AML-193 (cell line): ENCODE measurements at regions not wholly inside any gene's neighbourhood (a gene's known extent, or its start where the extent isn't known, plus 50 kb on each side); places are given as distances from the start of the nearest gene placed in this dataset.
A peak's percentile ranks its signal among the peaks of the same experiment; 100 is the strongest.

ENCODE experiments used
- DNase-seq, 2 experiments: peaks; one replicate each; lab custom pipeline; 2025; lab: John Stamatoyannopoulos, UW

- no peak for DNase-seq
These were observed 250.6 kb downstream of the DAD1 start for GRCh38 chr14:22338381-22338780.

- no peak for DNase-seq
These were observed 251.1 kb downstream of the DAD1 start for GRCh38 chr14:22337938-22338337.

GRCh38 chr14:22337521-22337920, 251.5 kb downstream of the DAD1 start:
- DNase-seq = no peak

GRCh38 chr14:22336031-22336430, 253.0 kb downstream of the DAD1 start:
- no peak for DNase-seq

- DNase-seq = no peak
These were observed 254.4 kb downstream of the DAD1 start for GRCh38 chr14:22334627-22335026.

- no peak for DNase-seq
These were observed 254.8 kb downstream of the DAD1 start for GRCh38 chr14:22334275-22334577.

- no peak for DNase-seq
These were observed 255.4 kb downstream of the DAD1 start for GRCh38 chr14:22333422-22334274.

- no peak for DNase-seq
These were observed 256.2 kb downstream of the DAD1 start for GRCh38 chr14:22332686-22333421.

GRCh38 chr14:22329371-22329770, 259.7 kb downstream of the DAD1 start:
- no peak for DNase-seq

- DNase-seq = no peak
These were observed 263.2 kb downstream of the DAD1 start for GRCh38 chr14:22325676-22326400.

GRCh38 chr14:22320362-22320750, 268.7 kb downstream of the DAD1 start:
- no peak for DNase-seq

GRCh38 chr14:22319526-22320361, 269.3 kb downstream of the DAD1 start:
- DNase-seq = peak; percentile 17 to 38

- DNase-seq = no peak
These were observed 270.1 kb downstream of the DAD1 start for GRCh38 chr14:22318951-22319350.

GRCh38 chr14:22316473-22316872, 272.6 kb downstream of the DAD1 start:
- no peak for DNase-seq

- DNase-seq = no peak
These were observed 273.7 kb downstream of the DAD1 start for GRCh38 chr14:22315336-22315735.

GRCh38 chr14:22314183-22314820, 274.7 kb downstream of the DAD1 start:
- peak; percentile 57 to 58 for DNase-seq

- DNase-seq = no peak
These were observed 275.7 kb downstream of the DAD1 start for GRCh38 chr14:22313172-22313801.

- DNase-seq = peak; percentile 1 to 2
These were observed 277.4 kb downstream of the DAD1 start for GRCh38 chr14:22311636-22312035.

GRCh38 chr14:22305607-22306006, 283.4 kb downstream of the DAD1 start:
- DNase-seq = no peak

- DNase-seq = no peak
These were observed 284.7 kb downstream of the DAD1 start for GRCh38 chr14:22304326-22304725.
